NCI-H226 (cell line): ENCODE measurements at regions not wholly inside any gene's neighbourhood (a gene's known extent, or its start where the extent isn't known, plus 50 kb on each side); places are given as distances from the start of the nearest gene placed in this dataset.
"Not testable (repeated sequence)": the region's sequence is repeated elsewhere in the genome, so short reads cannot be mapped to it uniquely, and the experiment has no call there.

Experiments
- DNase-seq: peaks from one replicate; pipeline ENCODE4 v3.0.0-alpha.2; 2015

GRCh38 chr5:93359296-93359959 lies 221.6 kb downstream of the NR2F1-AS1 start:
- peak; percentile 83 for DNase-seq

- DNase-seq = no peak
These were observed 222.8 kb downstream of the NR2F1-AS1 start for GRCh38 chr5:93358176-93358575.

GRCh38 chr5:93357686-93358085 lies 223.3 kb downstream of the NR2F1-AS1 start:
- no peak for DNase-seq

- no peak for DNase-seq
These were observed 225.3 kb downstream of the NR2F1-AS1 start for GRCh38 chr5:93355691-93356090.

GRCh38 chr5:93352186-93352585 lies 228.8 kb downstream of the NR2F1-AS1 start:
- DNase-seq = no peak

GRCh38 chr5:93349613-93350012 lies 231.4 kb downstream of the NR2F1-AS1 start:
- peak; percentile 3 for DNase-seq

GRCh38 chr5:93348231-93348630 lies 232.8 kb downstream of the NR2F1-AS1 start:
- DNase-seq = no peak

- not testable (repeated sequence) for DNase-seq
These were observed 234.2 kb downstream of the NR2F1-AS1 start for GRCh38 chr5:93346850-93347249.

- no peak for DNase-seq
These were observed 234.7 kb downstream of the NR2F1-AS1 start for GRCh38 chr5:93346301-93346700.

GRCh38 chr5:93343570-93343969 lies 237.4 kb downstream of the NR2F1-AS1 start:
- DNase-seq = no peak

GRCh38 chr5:93342563-93343061 lies 238.4 kb downstream of the NR2F1-AS1 start:
- DNase-seq = no peak

GRCh38 chr5:93340881-93341280 lies 240.1 kb downstream of the NR2F1-AS1 start:
- peak; percentile 17 for DNase-seq

GRCh38 chr5:93337138-93337537 lies 243.9 kb downstream of the NR2F1-AS1 start:
- no peak for DNase-seq

- DNase-seq = no peak
These were observed 244.5 kb downstream of the NR2F1-AS1 start for GRCh38 chr5:93336330-93337110.

GRCh38 chr5:93331863-93332262 lies 249.2 kb downstream of the NR2F1-AS1 start:
- DNase-seq = no peak

- DNase-seq = no peak
These were observed 249.8 kb downstream of the NR2F1-AS1 start for GRCh38 chr5:93331241-93331640.

GRCh38 chr5:93330506-93330905 lies 250.5 kb downstream of the NR2F1-AS1 start:
- peak; percentile 17 for DNase-seq

GRCh38 chr5:93329756-93330155 lies 251.3 kb downstream of the NR2F1-AS1 start:
- no peak for DNase-seq

- no peak for DNase-seq
These were observed 252.2 kb downstream of the NR2F1-AS1 start for GRCh38 chr5:93328833-93329232.

GRCh38 chr5:93327605-93328004 lies 253.4 kb downstream of the NR2F1-AS1 start:
- DNase-seq = no peak

GRCh38 chr5:93325946-93326345 lies 255.1 kb downstream of the NR2F1-AS1 start:
- DNase-seq = no peak

- DNase-seq = no peak
These were observed 257.8 kb downstream of the NR2F1-AS1 start for GRCh38 chr5:93322974-93323860.

- peak; percentile 39 for DNase-seq
These were observed 260.0 kb downstream of the NR2F1-AS1 start for GRCh38 chr5:93320920-93321445.
